ENCODE measurements at regions not wholly inside any gene's neighbourhood (a gene's known extent, or its start where the extent isn't known, plus 50 kb on each side); places are given as distances from the start of the nearest gene placed in this dataset.
A peak's percentile ranks its signal among the peaks of the same experiment; 100 is the strongest.

GRCh38 chr13:107301724-107302374 lies 733.9 kb upstream of the ARGLU1 start:
- ChIA-PET CTCF (no interaction called here), POLR2A (ENCODE audit: unreplicated experiment) (no interaction called here)
- Histone ChIP-seq H3K4me3 (no peak overlapping the region), H3K4me2 (no peak overlapping the region), H3K9me2 (ENCODE audit: insufficient read depth) (no peaks in the 10 kb centered on the region), H3K79me2 (ENCODE audit: low read depth) (no peaks in the 10 kb centered on the region), H3K27me3 (ENCODE audit: insufficient read depth, low read depth) (no peaks in the 10 kb centered on the region), H3K9me3 (ENCODE audit: insufficient read depth, low read depth) (no peaks in the 10 kb centered on the region), H2AFZ (no peak overlapping the region), H4K20me1 (ENCODE audit: insufficient read depth) (no peaks in the 10 kb centered on the region), H3K27ac (no peak overlapping the region), H3F3A (ENCODE audit: insufficient read depth, low read depth) (no peaks in the 10 kb centered on the region), H3K4me1 (replicated peaks; ENCODE audit: insufficient read depth) (peaks cover 12% of the 10 kb centered on the region; the same call in 1 of the 2 replicates), H3K36me3 (ENCODE audit: low read depth) (no peaks in the 10 kb centered on the region)
- intact Hi-C loops (cut with micrococcal nuclease; ENCODE audit: unreplicated experiment) = no loop called here
- no peak for TF ChIP-seq EZH2 (IDR thresholded peaks at IDR 0.05; ENCODE audit: low read depth)
- TF ChIP-seq, protein P1, sequence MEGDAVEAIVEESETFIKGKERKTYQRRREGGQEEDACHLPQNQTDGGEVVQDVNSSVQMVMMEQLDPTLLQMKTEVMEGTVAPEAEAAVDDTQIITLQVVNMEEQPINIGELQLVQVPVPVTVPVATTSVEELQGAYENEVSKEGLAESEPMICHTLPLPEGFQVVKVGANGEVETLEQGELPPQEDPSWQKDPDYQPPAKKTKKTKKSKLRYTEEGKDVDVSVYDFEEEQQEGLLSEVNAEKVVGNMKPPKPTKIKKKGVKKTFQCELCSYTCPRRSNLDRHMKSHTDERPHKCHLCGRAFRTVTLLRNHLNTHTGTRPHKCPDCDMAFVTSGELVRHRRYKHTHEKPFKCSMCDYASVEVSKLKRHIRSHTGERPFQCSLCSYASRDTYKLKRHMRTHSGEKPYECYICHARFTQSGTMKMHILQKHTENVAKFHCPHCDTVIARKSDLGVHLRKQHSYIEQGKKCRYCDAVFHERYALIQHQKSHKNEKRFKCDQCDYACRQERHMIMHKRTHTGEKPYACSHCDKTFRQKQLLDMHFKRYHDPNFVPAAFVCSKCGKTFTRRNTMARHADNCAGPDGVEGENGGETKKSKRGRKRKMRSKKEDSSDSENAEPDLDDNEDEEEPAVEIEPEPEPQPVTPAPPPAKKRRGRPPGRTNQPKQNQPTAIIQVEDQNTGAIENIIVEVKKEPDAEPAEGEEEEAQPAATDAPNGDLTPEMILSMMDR (conservative IDR thresholded peaks at IDR 0.05) = 0 out of 2 replicates have a peak, but pooled peaks have one; percentile 12
- DNase-seq = no peak
- no TSS peak for BruUV-seq (replicated peaks)

DNA sequence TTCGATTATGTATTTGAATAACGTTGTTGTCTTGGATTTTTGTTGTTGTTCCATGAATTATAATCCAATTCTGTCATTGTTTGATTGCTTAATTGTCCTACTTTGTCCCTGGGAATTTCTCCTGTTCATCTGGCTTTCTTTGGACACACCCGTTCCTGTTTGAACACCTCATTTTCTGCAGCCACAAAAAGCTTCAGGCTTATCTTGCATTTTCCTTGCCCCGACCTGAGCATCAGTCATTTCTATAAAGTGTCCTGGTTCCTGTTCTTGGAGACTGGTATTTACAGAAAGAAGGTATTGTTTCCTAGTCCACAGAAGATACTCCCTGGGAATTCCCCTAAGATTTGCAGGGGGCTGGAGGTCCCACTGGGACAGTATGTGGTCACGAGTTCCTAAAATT lies 731.8 kb upstream of the ARGLU1 start:
- Histone ChIP-seq H3K36me3 (ENCODE audit: low read depth) (no peaks in the 10 kb centered on the region), H3K4me3 (no peak overlapping the region), H2AFZ (no peak overlapping the region), H3K4me2 (no peak overlapping the region), H3K27ac (no peak overlapping the region), H3F3A (ENCODE audit: insufficient read depth, low read depth) (no peaks in the 10 kb centered on the region), H3K9me3 (ENCODE audit: insufficient read depth, low read depth) (no peaks in the 10 kb centered on the region), H4K20me1 (ENCODE audit: insufficient read depth) (no peaks in the 10 kb centered on the region), H3K79me2 (ENCODE audit: low read depth) (no peaks in the 10 kb centered on the region), H3K9me2 (ENCODE audit: insufficient read depth) (no peaks in the 10 kb centered on the region), H3K27me3 (ENCODE audit: insufficient read depth, low read depth) (no peaks in the 10 kb centered on the region), H3K4me1 (replicated peaks; ENCODE audit: insufficient read depth) (peaks cover 17% of the 10 kb centered on the region; the same call in 1 of the 2 replicates)
- DNase-seq = no peak
- BruUV-seq (replicated peaks) = no TSS peak
- TF ChIP-seq, protein P1 (conservative IDR thresholded peaks at IDR 0.05) = no peak
- TF ChIP-seq EZH2 (IDR thresholded peaks at IDR 0.05; ENCODE audit: low read depth) = no peak
- ChIA-PET POLR2A (ENCODE audit: unreplicated experiment) (no interaction called here), CTCF (no interaction called here)
- intact Hi-C loops (cut with micrococcal nuclease; ENCODE audit: unreplicated experiment) = no loop called here

DNA sequence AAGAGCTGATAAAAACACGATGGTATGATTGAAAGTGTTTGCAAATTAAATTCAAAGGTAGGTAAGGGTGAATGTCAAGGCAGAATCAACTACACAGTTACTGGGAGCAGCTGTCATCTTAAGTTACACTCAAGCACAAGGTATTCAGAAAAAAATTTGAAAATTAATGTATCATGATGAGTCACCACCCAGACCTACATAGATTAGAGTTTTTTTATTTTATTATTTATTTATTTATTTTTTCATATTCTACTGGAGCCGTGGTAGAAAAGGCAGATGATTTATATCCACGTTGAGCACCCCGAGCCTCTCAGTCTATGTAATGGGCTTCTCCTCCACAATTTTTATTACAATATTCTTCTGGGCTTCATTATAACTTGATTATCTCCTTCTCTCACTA lies 728.9 kb upstream of the ARGLU1 start:
- POLR2A ChIA-PET (ENCODE audit: unreplicated experiment) = no interaction called here
- Histone ChIP-seq H3K9me2 (ENCODE audit: insufficient read depth) (no peaks in the 10 kb centered on the region), H3K4me1 (replicated peaks; ENCODE audit: insufficient read depth) (peaks cover 17% of the 10 kb centered on the region; the same call in 1 of the 2 replicates), H4K20me1 (ENCODE audit: insufficient read depth) (no peaks in the 10 kb centered on the region), H3K27me3 (ENCODE audit: insufficient read depth, low read depth) (no peaks in the 10 kb centered on the region), H3K4me3 (no peak overlapping the region), H3K4me2 (no peak overlapping the region), H2AFZ (no peak overlapping the region), H3F3A (ENCODE audit: insufficient read depth, low read depth) (no peaks in the 10 kb centered on the region), H3K27ac (no peak overlapping the region), H3K79me2 (ENCODE audit: low read depth) (no peaks in the 10 kb centered on the region), H3K36me3 (ENCODE audit: low read depth) (no peaks in the 10 kb centered on the region), H3K9me3 (ENCODE audit: insufficient read depth, low read depth) (no peaks in the 10 kb centered on the region)
- intact Hi-C loops (cut with micrococcal nuclease; ENCODE audit: unreplicated experiment) = no loop called here
- TF ChIP-seq, protein P1 (conservative IDR thresholded peaks at IDR 0.05) = no peak
- BruUV-seq (replicated peaks) = no TSS peak
- CTCF ChIA-PET = interaction anchor here (0.6 kb wide), 1 partner anchor 789 kb away, joined by 3 read pairs; no protein-coding TSS in a partner anchor
- no peak for DNase-seq
